Bronchial epithelial cell (primary cell): ENCODE measurements at regions not wholly inside any gene's neighbourhood (a gene's known extent, or its start where the extent isn't known, plus 50 kb on each side); places are given as distances from the start of the nearest gene placed in this dataset.

Experiments used
- DNase-seq: peaks from one replicate; pipeline ENCODE4 v3.0.0-alpha.2; 2010; ENCODE audit warnings: low read depth
- FAIRE-seq: peaks from 2 replicates; lab custom pipeline; 2011; peaks lifted over from hg19 to GRCh38; lab: Jason Lieb, UNC
- H3K27me3 ChIP-seq: 2 replicates; pipeline ENCODE4 v1.5.1; 2011; ENCODE audit warnings: low read length; ENCODE audit not compliant: control insufficient read depth, insufficient read depth
- H3K36me3 ChIP-seq: 2 replicates; pipeline ENCODE4 v1.5.1; 2011; ENCODE audit warnings: low read length; ENCODE audit not compliant: control insufficient read depth, insufficient read depth
- H3K4me3 ChIP-seq: 2 replicates; pipeline ENCODE4 v1.5.1; 2011; ENCODE audit warnings: mild to moderate bottlenecking, low read depth, low read length, control low read depth
- TF ChIP-seq, protein P1 (sequence below): IDR thresholded peaks from 2 replicates; pipeline ENCODE4 v1.5.1; 2011; ENCODE audit warnings: mild to moderate bottlenecking, moderate library complexity, low read length, control low read depth, inconsistent platforms; ENCODE audit not compliant: insufficient read depth, severe bottlenecking

DNA sequence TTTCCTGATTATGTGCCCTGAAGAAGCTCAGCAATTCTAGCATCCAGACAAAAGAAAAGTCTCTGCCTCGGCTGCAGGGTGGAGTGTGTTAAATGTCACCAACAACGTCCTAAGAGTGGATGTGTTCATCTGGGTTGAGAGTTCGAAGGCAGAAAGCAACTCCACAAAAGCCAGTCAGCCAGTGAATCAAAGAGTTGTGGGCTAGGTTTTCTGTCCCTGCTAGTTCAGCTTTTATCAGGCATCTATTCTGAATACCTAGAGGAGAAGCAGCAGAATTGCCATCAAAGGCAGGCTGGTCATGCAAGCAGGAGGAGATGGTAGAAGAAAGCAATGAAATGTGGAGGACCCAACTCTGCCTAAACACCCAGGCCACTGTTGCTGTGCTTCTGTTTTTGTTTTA, 205.2 kb downstream of the KLF6 start:
- Histone ChIP-seq H3K36me3 (no peaks in the 10 kb centered on the region), H3K4me3 (no peak overlapping the region), H3K27me3 (no peaks in the 10 kb centered on the region)
- TF ChIP-seq, protein P1, sequence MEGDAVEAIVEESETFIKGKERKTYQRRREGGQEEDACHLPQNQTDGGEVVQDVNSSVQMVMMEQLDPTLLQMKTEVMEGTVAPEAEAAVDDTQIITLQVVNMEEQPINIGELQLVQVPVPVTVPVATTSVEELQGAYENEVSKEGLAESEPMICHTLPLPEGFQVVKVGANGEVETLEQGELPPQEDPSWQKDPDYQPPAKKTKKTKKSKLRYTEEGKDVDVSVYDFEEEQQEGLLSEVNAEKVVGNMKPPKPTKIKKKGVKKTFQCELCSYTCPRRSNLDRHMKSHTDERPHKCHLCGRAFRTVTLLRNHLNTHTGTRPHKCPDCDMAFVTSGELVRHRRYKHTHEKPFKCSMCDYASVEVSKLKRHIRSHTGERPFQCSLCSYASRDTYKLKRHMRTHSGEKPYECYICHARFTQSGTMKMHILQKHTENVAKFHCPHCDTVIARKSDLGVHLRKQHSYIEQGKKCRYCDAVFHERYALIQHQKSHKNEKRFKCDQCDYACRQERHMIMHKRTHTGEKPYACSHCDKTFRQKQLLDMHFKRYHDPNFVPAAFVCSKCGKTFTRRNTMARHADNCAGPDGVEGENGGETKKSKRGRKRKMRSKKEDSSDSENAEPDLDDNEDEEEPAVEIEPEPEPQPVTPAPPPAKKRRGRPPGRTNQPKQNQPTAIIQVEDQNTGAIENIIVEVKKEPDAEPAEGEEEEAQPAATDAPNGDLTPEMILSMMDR, result no peak
- DNase-seq (no peak), FAIRE-seq (no peak)

- no peak for FAIRE-seq
- no peak for DNase-seq
Observed at GRCh38 chr10:3578682-3579081, 206.3 kb downstream of the KLF6 start.

DNA sequence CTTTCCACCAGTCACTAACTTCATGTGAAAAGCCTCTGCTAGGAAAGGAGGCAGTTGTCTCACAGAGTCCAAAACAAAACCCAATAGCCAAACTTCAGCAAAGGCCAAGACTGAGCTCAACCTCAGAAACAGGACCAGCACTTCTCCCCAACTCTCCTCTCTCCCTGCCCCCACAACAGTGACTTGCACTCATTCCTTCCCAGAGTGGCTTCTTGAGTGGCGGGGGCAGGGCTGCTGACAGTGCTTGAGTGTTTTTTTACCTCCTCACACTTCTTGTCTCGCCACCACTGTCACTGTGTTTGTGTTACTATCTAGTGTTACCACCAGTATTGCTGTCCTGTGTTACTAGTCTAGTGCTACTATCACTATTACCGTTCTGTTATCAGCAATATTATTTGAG, 206.8 kb downstream of the KLF6 start:
- FAIRE-seq (no peak), DNase-seq (no peak)

More at GRCh38 chr10:3578682-3579081, 206.3 kb downstream of the KLF6 start:
- Histone ChIP-seq H3K36me3 (no peaks in the 10 kb centered on the region), H3K27me3 (no peaks in the 10 kb centered on the region), H3K4me3 (no peak overlapping the region)
- TF ChIP-seq, protein P1, result no peak

DNA sequence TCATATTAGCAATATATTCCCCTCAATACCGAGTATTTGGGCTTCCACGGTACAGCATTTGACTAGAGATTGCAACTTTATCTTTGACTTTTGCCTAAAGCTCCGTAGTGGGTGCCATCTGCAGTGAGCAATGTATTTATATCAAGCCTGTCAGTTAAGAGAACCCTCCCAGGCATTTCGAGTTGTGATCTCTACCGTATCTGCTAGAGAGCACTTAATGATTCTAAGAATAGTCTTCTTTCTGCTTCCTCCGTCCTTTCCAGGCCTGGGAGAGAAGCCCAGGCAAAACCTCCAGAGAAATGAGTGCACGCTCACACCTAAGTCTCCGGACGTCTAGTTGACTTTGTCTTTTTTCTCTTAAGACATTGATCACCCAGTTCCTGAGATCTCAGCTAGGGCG, 210.6 kb downstream of the KLF6 start:
- no peak overlapping the region for H3K4me3 ChIP-seq
- no peaks in the 10 kb centered on the region for H3K27me3 ChIP-seq
- no peaks in the 10 kb centered on the region for H3K36me3 ChIP-seq
- TF ChIP-seq, protein P1, result no peak
- FAIRE-seq (no peak), DNase-seq (no peak)

More for the DNA sequence above, 206.8 kb downstream of the KLF6 start:
- Histone ChIP-seq H3K27me3 (no peaks in the 10 kb centered on the region), H3K36me3 (no peaks in the 10 kb centered on the region), H3K4me3 (no peak overlapping the region)
- TF ChIP-seq, protein P1, result no peak

GRCh38 chr10:3573498-3573897, 211.5 kb downstream of the KLF6 start:
- TF ChIP-seq, protein P1, result no peak
- H3K27me3 ChIP-seq, result no peaks in the 10 kb centered on the region
- no peaks in the 10 kb centered on the region for H3K36me3 ChIP-seq
- FAIRE-seq (no peak), DNase-seq (no peak)
- H3K4me3 ChIP-seq, result no peak overlapping the region

DNA sequence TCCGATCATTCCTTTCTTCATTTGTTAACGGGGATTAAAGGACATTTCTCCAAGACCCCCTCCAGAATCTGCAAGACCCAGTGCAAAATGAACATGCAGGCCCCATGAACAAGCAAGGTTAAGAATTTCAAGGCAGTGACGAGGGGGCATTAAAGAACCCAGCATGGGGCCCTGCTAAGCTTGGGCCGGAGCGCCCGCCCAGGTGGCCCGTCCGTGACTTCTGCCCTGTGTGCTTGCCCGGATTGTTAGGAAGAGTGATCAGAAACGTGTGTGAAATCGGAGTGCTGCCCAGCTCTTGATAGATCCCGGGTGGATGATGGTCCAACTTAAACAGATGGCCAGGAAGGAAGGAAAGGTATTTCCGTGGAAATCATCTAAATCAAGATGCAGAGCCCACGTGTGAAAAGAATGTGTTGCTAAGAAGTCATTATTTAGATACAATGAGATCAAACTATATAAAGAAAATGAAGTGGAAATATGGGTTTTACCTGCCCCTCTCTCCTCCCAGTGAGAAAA, 213.6 kb downstream of the KLF6 start:
- DNase-seq (no peak), FAIRE-seq (no peak)
- Histone ChIP-seq H3K4me3 (no peak overlapping the region), H3K27me3 (no peaks in the 10 kb centered on the region), H3K36me3 (no peaks in the 10 kb centered on the region)
- TF ChIP-seq, protein P1, result no peak
